Neutrophil (primary cell): ENCODE measurements at regions not wholly inside any gene's neighbourhood (a gene's known extent, or its start where the extent isn't known, plus 50 kb on each side); places are given as distances from the start of the nearest gene placed in this dataset.
"Not testable (repeated sequence)": the region's sequence is repeated elsewhere in the genome, so short reads cannot be mapped to it uniquely, and the experiment has no call there.

Source experiments
- H3K27ac ChIP-seq: fragments of 200-600 bp; sonication (generic); 2 replicates; pipeline ENCODE4 v1.5.1; 2016; ENCODE audit warnings: mild to moderate bottlenecking, moderate library complexity
- H3K27me3 ChIP-seq: fragments of 200-600 bp; sonication (generic); 2 replicates; pipeline ENCODE4 v1.6.0; 2016; ENCODE audit warnings: mild to moderate bottlenecking
- H3K36me3 ChIP-seq: fragments of 200-600 bp; sonication (generic); 2 replicates; pipeline ENCODE4 v1.5.1; 2017
- H3K4me1 ChIP-seq, 2 experiments: fragments of 200-600 bp in 1 of 2; sonication (generic) in 1 of 2; 1 replicate in 1 of 2; 2 replicates in 1 of 2; pipeline versions ENCODE4 v1.5.1 to v1.6.1; 2013 to 2016; ENCODE audit warnings: low read depth in 1 of 2, low read length in 1 of 2, mild to moderate bottlenecking in 1 of 2, moderate library complexity in 1 of 2; ENCODE audit not compliant: control insufficient read depth in 1 of 2, insufficient read depth in 1 of 2
- H3K4me3 ChIP-seq, 2 experiments: fragments of 200-600 bp in 1 of 2; sonication (generic) in 1 of 2; 1 replicate in 1 of 2; 2 replicates in 1 of 2; pipeline ENCODE4 v1.5.1; 2013 to 2016; ENCODE audit warnings: low read depth in 1 of 2, low read length in 1 of 2, mild to moderate bottlenecking in 1 of 2, moderate library complexity in 1 of 2
- H3K9me3 ChIP-seq: fragments of 200-600 bp; sonication (generic); 2 replicates; pipeline ENCODE4 v1.5.1; 2016
- TF ChIP-seq, protein P1 (sequence below): fragments of 200-600 bp; sonication (generic); IDR thresholded peaks from 2 replicates; pipeline ENCODE4 v1.5.1; 2016; ENCODE audit warnings: antibody characterized with exemption

GRCh38 chr7:138207555-138207971, 131.3 kb downstream of the AKR1D1 start:
- TF ChIP-seq, protein P1, sequence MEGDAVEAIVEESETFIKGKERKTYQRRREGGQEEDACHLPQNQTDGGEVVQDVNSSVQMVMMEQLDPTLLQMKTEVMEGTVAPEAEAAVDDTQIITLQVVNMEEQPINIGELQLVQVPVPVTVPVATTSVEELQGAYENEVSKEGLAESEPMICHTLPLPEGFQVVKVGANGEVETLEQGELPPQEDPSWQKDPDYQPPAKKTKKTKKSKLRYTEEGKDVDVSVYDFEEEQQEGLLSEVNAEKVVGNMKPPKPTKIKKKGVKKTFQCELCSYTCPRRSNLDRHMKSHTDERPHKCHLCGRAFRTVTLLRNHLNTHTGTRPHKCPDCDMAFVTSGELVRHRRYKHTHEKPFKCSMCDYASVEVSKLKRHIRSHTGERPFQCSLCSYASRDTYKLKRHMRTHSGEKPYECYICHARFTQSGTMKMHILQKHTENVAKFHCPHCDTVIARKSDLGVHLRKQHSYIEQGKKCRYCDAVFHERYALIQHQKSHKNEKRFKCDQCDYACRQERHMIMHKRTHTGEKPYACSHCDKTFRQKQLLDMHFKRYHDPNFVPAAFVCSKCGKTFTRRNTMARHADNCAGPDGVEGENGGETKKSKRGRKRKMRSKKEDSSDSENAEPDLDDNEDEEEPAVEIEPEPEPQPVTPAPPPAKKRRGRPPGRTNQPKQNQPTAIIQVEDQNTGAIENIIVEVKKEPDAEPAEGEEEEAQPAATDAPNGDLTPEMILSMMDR: no peak
- Histone ChIP-seq H3K4me3 (no peak overlapping the region), H3K9me3 (no peaks in the 10 kb centered on the region), H3K27me3 (no peaks in the 10 kb centered on the region), H3K4me1 (no peaks in the 10 kb centered on the region), H3K27ac (no peak overlapping the region), H3K36me3 (no peaks in the 10 kb centered on the region)

DNA sequence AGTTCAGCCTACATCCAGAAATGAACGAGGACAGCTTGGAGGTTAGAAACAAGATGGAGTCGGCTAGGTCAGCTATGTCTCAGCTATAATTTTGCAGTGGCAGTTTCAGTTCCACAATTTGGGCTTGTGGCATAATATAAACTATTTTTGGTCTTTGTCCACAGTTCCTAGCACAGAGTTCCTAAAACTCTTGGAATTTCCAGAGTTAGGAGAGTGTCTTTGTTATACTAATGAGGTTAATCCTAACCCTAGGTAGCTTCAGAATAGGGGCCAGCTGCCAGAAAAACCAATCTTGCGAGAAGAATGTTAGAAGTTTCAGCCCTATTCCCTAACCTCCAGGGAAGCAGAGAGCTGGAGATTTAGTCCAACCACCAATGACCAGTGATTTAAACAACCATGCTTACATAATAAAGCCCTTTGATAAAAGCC, 131.9 kb downstream of the AKR1D1 start:
- no peak overlapping the region for H3K4me3 ChIP-seq
- H3K27ac ChIP-seq: no peak overlapping the region
- H3K27me3 ChIP-seq: no peaks in the 10 kb centered on the region
- H3K9me3 ChIP-seq: no peaks in the 10 kb centered on the region
- no peaks in the 10 kb centered on the region for H3K4me1 ChIP-seq
- no peaks in the 10 kb centered on the region for H3K36me3 ChIP-seq
- TF ChIP-seq, protein P1: no peak

GRCh38 chr7:138208864-138209263, 132.6 kb downstream of the AKR1D1 start:
- no peaks in the 10 kb centered on the region for H3K27me3 ChIP-seq
- no peak overlapping the region for H3K27ac ChIP-seq
- TF ChIP-seq, protein P1: no peak
- H3K4me1 ChIP-seq: no peaks in the 10 kb centered on the region
- no peak overlapping the region for H3K4me3 ChIP-seq
- H3K36me3 ChIP-seq: no peaks in the 10 kb centered on the region
- H3K9me3 ChIP-seq: no peaks in the 10 kb centered on the region

- no peaks in the 10 kb centered on the region for H3K27me3 ChIP-seq
- H3K4me1 ChIP-seq: no peaks in the 10 kb centered on the region
- TF ChIP-seq, protein P1: no peak
- H3K9me3 ChIP-seq: no peaks in the 10 kb centered on the region
- no peaks in the 10 kb centered on the region for H3K36me3 ChIP-seq
- no peak overlapping the region for H3K4me3 ChIP-seq
- H3K27ac ChIP-seq: no peak overlapping the region
These were observed 136.1 kb downstream of the AKR1D1 start for GRCh38 chr7:138212314-138212713.

- H3K4me3 ChIP-seq: no peak overlapping the region
- no peaks in the 10 kb centered on the region for H3K4me1 ChIP-seq
- no peak overlapping the region for H3K27ac ChIP-seq
- TF ChIP-seq, protein P1: no peak
- no peaks in the 10 kb centered on the region for H3K9me3 ChIP-seq
- no peaks in the 10 kb centered on the region for H3K27me3 ChIP-seq
- H3K36me3 ChIP-seq: no peaks in the 10 kb centered on the region
These were observed 138.7 kb downstream of the AKR1D1 start for GRCh38 chr7:138214926-138215325.

- H3K9me3 ChIP-seq, H3K27ac ChIP-seq, H3K36me3 ChIP-seq, H3K4me3 ChIP-seq, H3K4me1 ChIP-seq, H3K27me3 ChIP-seq: not testable (repeated sequence)
These were observed 144.1 kb downstream of the AKR1D1 start for GRCh38 chr7:138220321-138220720.

DNA sequence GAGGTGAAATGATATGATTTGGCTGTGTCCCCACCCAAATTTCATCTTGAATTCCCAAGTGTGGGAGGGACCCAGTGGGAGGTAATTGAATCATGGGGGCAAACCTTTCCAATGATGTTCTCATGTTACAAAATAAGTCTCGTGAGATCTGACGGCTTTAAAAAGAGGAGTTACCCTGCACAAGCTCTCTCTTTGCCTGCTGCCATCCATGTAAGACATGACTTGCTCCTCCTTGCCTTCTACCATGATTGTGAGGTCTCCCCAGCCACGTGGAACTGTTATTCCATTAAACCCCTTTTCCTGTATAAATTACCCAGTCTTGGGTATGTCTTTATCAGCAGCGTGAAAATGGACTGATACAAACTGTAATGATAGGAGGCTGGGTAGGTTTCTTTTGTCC, 145.1 kb downstream of the AKR1D1 start:
- not testable (repeated sequence) for H3K4me1 ChIP-seq, H3K36me3 ChIP-seq, H3K4me3 ChIP-seq, H3K9me3 ChIP-seq, H3K27ac ChIP-seq, H3K27me3 ChIP-seq
